Medulla oblongata (tissue), 1 donor: ENCODE measurements at regions not wholly inside any gene's neighbourhood (a gene's known extent, or its start where the extent isn't known, plus 50 kb on each side); places are given as distances from the start of the nearest gene placed in this dataset.

ENCODE experiments used
- DNase-seq: peaks from one replicate; pipeline ENCODE4 v3.0.0-alpha.2; 2015; ENCODE audit errors: extremely low spot score

- no peak for DNase-seq
Observed at GRCh38 chr2:221042926-221043325, 529.2 kb downstream of the EPHA4 start.

GRCh38 chr2:221044781-221045180 lies 527.3 kb downstream of the EPHA4 start:
- DNase-seq, result no peak

- DNase-seq, result no peak
Observed at GRCh38 chr2:221050020-221050795, 521.9 kb downstream of the EPHA4 start.

GRCh38 chr2:221051162-221051561 lies 520.9 kb downstream of the EPHA4 start:
- DNase-seq, result no peak

GRCh38 chr2:221060376-221060775 lies 511.7 kb downstream of the EPHA4 start:
- DNase-seq, result no peak

- no peak for DNase-seq
Observed at GRCh38 chr2:221063568-221063967, 508.5 kb downstream of the EPHA4 start.

GRCh38 chr2:221064058-221064854 lies 507.8 kb downstream of the EPHA4 start:
- no peak for DNase-seq

- no peak for DNase-seq
Observed at GRCh38 chr2:221064880-221065279, 507.2 kb downstream of the EPHA4 start.

GRCh38 chr2:221068123-221068522 lies 504.0 kb downstream of the EPHA4 start:
- DNase-seq, result no peak

- no peak for DNase-seq
Observed at GRCh38 chr2:221070106-221070505, 502.0 kb downstream of the EPHA4 start.

GRCh38 chr2:221073326-221074049 lies 498.6 kb downstream of the EPHA4 start:
- DNase-seq, result no peak

- no peak for DNase-seq
Observed at GRCh38 chr2:221074238-221074637, 497.9 kb downstream of the EPHA4 start.

GRCh38 chr2:221075203-221075602 lies 496.9 kb downstream of the EPHA4 start:
- no peak for DNase-seq

GRCh38 chr2:221077251-221077650 lies 494.9 kb downstream of the EPHA4 start:
- no peak for DNase-seq

GRCh38 chr2:221077799-221078198 lies 494.3 kb downstream of the EPHA4 start:
- no peak for DNase-seq

GRCh38 chr2:221085341-221085900 lies 486.7 kb downstream of the EPHA4 start:
- DNase-seq, result no peak

GRCh38 chr2:221085936-221086335 lies 486.2 kb downstream of the EPHA4 start:
- DNase-seq, result no peak

- no peak for DNase-seq
Observed at GRCh38 chr2:221087779-221088178, 484.3 kb downstream of the EPHA4 start.

GRCh38 chr2:221088506-221088905 lies 483.6 kb downstream of the EPHA4 start:
- DNase-seq, result no peak

- DNase-seq, result no peak
Observed at GRCh38 chr2:221095356-221095755, 476.7 kb downstream of the EPHA4 start.

- no peak for DNase-seq
Observed at GRCh38 chr2:221096706-221097567, 475.2 kb downstream of the EPHA4 start.
